HG03439 (cell line): ENCODE measurements at regions not wholly inside any gene's neighbourhood (a gene's known extent, or its start where the extent isn't known, plus 50 kb on each side); places are given as distances from the start of the nearest gene placed in this dataset.
"Not testable (repeated sequence)": the region's sequence is repeated elsewhere in the genome, so short reads cannot be mapped to it uniquely, and the experiment has no call there.

ENCODE experiments used
- ATAC-seq: cut with Tn5 transposase; IDR thresholded peaks from one replicate; pipeline ENCODE4 v1.9.1; 2021; ENCODE audit warnings: mild to moderate bottlenecking, moderate library complexity; ENCODE audit not compliant: unreplicated experiment

- ATAC-seq, result no peak
Measured at GRCh38 chr12:89769483-89769818, 60.8 kb upstream of the ATP2B1 start.

GRCh38 chr12:89768586-89769482 lies 60.2 kb upstream of the ATP2B1 start:
- no peak for ATAC-seq

DNA sequence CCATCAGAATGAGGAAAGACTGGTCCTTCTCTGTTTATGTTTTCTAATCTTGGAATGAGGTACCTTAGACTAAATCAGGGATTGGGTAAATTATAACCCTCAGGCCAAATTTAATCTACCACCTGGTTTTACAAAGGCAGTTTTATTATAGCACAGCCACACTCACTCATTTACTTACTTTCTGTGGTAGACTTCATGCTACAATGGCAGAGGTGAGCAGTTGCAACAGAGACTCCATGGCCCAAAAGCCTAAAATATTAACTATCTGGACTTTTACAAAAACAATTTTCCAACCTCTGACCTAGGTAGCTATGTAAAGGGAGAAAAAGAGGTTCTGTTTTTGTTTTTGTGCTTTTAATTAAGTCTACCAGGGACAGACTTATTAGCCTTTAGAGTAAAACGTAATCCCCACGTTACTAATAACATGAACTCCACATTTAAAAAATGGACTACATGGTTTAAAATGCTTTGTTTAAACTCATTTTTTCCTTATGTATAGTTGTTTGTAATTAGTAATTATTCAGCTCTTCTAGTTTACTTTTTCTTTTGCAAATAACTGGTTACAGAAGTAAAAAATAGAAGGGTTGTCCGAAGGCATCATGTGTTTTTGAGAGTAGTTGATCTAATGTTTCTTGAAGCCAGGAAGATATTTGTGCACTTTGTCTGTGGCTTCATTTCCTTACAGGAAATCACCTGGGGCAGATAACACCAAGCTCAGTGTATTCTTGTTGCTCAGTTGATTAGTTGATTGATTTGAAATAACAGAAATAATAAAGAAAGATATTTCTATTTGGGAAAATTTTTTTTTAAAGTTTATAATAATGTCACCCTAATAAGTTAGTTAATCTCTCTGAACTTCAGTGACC lies 57.6 kb upstream of the ATP2B1 start:
- ATAC-seq, result peak; percentile 75

DNA sequence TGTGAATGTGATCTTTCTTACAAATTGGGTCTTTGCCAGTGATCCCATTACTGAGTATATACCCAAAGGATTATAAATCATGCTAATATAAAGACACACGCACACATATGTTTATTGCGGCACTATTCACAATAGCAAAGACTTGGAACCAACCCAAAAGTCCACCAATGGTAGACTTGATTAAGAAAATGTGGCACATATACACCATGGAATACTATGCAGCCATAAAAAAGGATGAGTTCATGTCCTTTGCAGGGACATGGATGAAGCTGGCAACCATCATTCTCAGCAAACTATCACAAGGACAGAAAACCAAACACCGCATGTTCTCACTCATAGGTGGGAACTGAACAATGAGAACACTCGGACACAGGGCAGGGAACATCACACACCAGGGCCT lies 55.5 kb upstream of the ATP2B1 start:
- ATAC-seq, result not testable (repeated sequence)

DNA sequence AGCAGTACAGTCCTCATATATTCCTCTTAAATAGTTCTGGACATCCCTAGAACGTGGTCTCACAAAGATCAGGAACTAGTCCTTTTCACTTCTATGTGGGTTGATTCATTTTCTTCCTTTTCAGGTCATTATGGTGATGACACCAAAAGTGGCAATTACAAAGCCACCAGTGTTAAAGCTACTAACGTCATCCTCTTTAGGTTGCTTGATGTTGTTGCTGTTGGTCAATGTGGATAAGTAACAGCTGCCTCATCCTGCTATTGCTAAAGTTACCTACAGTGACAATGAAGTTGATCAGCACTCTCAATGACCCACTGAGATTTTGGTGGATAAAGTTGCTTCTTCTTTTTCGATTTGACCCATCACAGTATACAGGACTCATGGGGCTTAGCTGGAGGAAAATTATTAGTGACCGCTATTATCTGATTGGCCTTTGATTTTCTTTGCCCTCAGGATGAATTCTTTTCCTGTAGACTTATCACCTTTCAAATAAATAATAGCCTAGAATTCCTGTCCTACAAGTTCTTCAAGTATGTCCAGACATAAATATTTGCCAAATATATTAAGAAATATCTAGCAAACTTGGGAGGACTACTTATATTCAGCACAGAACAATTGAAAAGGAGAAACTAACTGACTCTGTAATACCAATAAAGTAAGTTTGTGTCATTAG lies 54.0 kb upstream of the ATP2B1 start:
- ATAC-seq, result no peak

- no peak for ATAC-seq
Measured at GRCh38 chr12:89760783-89761182, 52.1 kb upstream of the ATP2B1 start.
